GM12875 (cell line): ENCODE measurements at regions not wholly inside any gene's neighbourhood (a gene's known extent, or its start where the extent isn't known, plus 50 kb on each side); places are given as distances from the start of the nearest gene placed in this dataset.

ENCODE experiments used
- H3K4me3 ChIP-seq: one replicate; pipeline ENCODE4 v1.5.1; 2011; ENCODE audit warnings: low read depth, low read length, control low read depth
- TF ChIP-seq, protein P1 (sequence below): IDR thresholded peaks from 2 replicates; pipeline ENCODE4 v1.5.1; 2011; ENCODE audit warnings: low read depth, mild to moderate bottlenecking, control low read depth, inconsistent platforms, low read length, moderate library complexity, borderline replicate concordance; ENCODE audit not compliant: insufficient read depth

DNA sequence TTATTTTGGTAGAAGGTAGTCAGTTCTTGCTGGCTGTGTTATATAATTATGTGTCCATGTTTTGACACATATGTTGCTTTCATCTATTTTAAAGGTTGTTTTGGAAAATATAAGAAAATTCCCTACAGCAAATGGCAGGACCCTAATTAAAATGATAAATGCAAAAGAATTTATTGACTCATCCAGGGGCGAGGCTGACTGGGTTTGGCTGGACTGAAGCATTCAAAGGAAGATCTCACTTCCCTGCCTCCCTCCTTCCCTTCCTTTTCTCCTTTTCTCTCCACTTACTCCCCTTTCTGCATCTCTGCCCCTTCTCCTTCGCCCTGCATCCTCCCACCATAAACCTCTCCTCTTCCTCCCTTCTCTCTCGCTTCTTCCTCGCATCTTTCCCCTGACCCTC lies 129.6 kb downstream of the SNAPC1 start:
- TF ChIP-seq, protein P1, sequence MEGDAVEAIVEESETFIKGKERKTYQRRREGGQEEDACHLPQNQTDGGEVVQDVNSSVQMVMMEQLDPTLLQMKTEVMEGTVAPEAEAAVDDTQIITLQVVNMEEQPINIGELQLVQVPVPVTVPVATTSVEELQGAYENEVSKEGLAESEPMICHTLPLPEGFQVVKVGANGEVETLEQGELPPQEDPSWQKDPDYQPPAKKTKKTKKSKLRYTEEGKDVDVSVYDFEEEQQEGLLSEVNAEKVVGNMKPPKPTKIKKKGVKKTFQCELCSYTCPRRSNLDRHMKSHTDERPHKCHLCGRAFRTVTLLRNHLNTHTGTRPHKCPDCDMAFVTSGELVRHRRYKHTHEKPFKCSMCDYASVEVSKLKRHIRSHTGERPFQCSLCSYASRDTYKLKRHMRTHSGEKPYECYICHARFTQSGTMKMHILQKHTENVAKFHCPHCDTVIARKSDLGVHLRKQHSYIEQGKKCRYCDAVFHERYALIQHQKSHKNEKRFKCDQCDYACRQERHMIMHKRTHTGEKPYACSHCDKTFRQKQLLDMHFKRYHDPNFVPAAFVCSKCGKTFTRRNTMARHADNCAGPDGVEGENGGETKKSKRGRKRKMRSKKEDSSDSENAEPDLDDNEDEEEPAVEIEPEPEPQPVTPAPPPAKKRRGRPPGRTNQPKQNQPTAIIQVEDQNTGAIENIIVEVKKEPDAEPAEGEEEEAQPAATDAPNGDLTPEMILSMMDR: no peak
- H3K4me3 ChIP-seq: no peak overlapping the region

DNA sequence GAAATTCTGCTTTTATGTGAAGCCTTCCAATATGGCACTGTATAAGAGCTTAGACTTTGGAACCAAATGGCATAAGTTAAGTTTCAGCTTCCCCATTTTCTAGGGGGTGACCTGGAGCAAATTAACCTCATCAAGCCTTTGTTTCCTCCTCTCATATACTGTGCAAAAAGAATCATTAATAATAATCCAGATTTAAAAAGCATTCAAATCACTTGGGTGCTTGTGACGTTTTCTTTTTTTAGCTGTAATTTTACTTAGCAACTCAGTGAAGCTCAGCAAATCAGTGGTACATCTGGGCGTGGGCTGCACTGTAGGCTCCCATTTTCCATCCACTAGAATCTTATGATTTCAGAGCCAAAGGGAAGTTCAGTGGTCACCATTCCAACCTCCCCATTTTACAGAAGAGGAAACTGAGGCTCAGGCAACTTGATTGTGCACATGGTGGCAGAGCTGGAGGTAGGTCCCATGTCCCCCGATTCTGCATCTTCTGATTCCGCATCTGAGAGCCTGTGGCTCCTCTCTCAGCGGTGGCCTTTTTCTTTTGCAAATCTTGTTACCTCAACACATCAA lies 131.2 kb downstream of the SNAPC1 start:
- H3K4me3 ChIP-seq: no peak overlapping the region
- TF ChIP-seq, protein P1: no peak

DNA sequence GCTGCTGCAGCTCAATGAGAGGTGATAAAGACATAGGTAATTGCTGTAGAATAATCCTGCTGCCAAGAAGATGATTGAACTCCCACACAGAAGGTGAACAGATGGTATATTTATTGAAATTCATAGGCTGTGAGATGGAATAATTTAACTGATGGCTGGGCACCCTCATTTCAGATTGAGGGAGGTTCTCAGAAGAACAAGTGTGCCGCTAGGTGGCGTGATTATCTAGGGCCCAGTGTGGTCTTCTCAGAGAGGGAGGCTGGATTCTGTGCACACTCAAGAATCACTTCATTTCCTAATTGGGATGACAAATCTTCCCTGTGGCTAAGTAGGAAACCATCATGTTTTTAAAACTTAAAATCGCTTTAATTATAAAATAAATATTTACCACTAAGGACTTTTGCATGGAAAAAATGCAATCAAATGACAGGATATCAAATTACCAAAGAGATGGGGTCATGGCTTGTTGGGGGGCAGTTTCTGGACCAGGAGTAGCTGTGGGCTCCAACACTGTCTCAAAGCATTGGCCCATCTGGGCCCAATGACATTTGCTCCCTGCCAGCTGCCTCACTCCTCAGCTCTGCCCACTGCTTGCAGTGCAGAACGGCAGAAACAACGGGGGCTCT lies 132.3 kb downstream of the SNAPC1 start:
- no peak overlapping the region for H3K4me3 ChIP-seq
- TF ChIP-seq, protein P1: peak; percentile 74

DNA sequence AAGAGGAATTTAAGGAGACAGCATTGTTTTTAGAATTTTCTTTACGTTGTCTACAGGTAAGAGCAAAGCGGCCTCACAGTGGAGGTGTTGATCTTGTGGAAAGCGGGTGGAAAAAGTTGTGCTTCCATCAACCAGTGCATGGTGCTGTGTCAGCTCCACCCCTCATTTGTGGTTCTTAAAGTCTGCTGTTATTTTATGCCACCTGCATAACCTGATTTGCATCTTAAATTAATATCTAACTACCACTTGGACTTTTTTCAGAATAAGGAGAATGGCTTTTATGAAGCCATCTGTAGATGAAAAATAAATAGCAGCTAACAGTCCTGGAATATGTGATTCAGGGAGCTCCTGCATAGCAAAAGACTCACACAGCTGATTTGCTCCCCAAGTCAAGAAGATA lies 135.1 kb downstream of the SNAPC1 start:
- H3K4me3 ChIP-seq: no peak overlapping the region
- TF ChIP-seq, protein P1: no peak

DNA sequence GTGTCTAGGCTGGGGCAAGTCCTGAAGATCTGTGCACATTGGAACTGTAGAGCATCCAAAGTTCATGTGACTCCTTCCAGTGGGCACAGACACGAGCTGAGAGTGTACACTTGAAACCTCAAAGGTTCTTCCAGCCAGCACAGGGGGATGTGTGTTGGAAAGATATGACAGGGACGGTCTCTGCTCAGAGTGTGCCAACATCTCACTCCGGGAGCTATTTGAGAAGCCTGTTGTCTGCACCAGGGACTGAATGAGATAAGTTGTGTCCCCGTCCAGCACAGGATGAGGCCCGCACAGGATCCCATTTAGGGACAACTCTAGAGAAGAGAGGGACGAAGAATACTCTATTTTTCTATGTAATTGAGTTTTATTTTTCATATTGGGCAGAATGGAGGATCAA lies 136.3 kb downstream of the SNAPC1 start:
- H3K4me3 ChIP-seq: no peak overlapping the region
- TF ChIP-seq, protein P1: no peak

DNA sequence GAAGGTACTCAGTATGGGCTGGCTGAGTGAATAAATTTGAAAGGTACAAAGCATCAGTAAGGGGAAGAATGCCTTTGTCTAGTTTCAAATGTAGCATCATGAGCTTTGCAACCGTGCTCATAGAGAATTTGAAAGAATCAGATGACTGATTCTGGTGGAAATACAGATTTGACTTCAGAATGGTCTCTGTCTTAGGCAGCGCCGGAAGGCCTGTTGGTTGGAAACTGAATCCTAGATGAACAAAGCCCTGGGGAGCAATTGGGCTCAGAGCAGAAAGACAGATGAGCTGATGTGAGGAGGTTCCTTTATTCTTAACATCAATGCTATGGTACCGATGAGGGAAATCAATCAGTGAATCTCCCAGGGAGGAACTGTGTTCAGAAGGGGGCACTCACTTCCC lies 137.3 kb downstream of the SNAPC1 start:
- TF ChIP-seq, protein P1: no peak
- no peak overlapping the region for H3K4me3 ChIP-seq

DNA sequence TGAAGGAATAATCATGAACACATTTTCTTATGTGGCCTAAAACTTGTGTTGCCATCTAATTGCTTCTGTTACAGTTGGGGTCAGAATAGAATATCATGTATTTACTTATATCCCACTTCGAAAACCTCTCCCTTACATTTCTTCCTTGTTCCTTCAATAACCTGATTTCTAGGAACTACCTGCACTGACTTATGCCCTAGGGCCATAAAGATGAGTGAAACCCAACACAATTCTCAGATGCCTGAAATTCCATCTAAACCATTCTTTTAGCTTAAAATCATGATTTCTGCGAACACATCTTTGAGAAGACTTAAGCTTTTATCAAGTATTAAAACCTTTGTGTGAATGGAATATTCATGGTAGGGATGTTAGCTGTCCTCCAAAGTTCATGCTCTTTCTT lies 142.7 kb downstream of the SNAPC1 start:
- TF ChIP-seq, protein P1: no peak

More for the DNA sequence above, 142.7 kb downstream of the SNAPC1 start:
- H3K4me3 ChIP-seq: no peak overlapping the region
